ENCODE measurements at regions not wholly inside any gene's neighbourhood (a gene's known extent, or its start where the extent isn't known, plus 50 kb on each side); places are given as distances from the start of the nearest gene placed in this dataset.

- Histone ChIP-seq H3K4me2 (ENCODE audit: low read length) (no peak overlapping the region), H3K9me2 (ENCODE audit: insufficient read depth) (no peaks in the 10 kb centered on the region), H3K9me3 (ENCODE audit: control insufficient read depth in 1 of 2, insufficient read depth in 1 of 2, low read depth in 1 of 2, low read length in 2 of 2) (no peaks in the 10 kb centered on the region), H3K36me3 (ENCODE audit: control insufficient read depth in 1 of 2, insufficient read depth in 2 of 2, low read length in 2 of 2) (no peaks in the 10 kb centered on the region), H3K4me3 (replicated peaks in 1 of 2; ENCODE audit: low read depth in 1 of 2, low read length in 2 of 2) (no peak overlapping the region), H3K27ac (ENCODE audit: low read depth, low read length) (no peak overlapping the region), H3K27me3 (ENCODE audit: insufficient read depth, low read length) (peaks cover 45% of the 10 kb centered on the region), H2AFZ (ENCODE audit: low read depth, low read length, poor library complexity, severe bottlenecking) (no peak overlapping the region), H4K20me1 (ENCODE audit: insufficient read depth) (no peaks in the 10 kb centered on the region), H3K79me2 (ENCODE audit: insufficient read depth, low read length) (no peaks in the 10 kb centered on the region), H3K4me1 (ENCODE audit: control insufficient read depth in 1 of 2, insufficient read depth in 2 of 2, low read length in 2 of 2) (no peaks in the 10 kb centered on the region), H3K9ac (ENCODE audit: low read length) (no peak overlapping the region)
- TF ChIP-seq CBX3 (IDR thresholded peaks at IDR 0.05; ENCODE audit: low read depth) (no peak), SRF (IDR thresholded peaks at IDR 0.05; ENCODE audit: low read depth) (no peak), EZH2phosphoT487 (IDR thresholded peaks at IDR 0.05; ENCODE audit: borderline replicate concordance) (no peak), ZNF274 (IDR thresholded peaks at IDR 0.05; ENCODE audit: low read depth, low read length) (no peak), ATF3 (IDR thresholded peaks at IDR 0.05) (no peak), EGR1 (IDR thresholded peaks at IDR 0.05; ENCODE audit: low read depth) (no peak), YY1 (IDR thresholded peaks at IDR 0.05; ENCODE audit: extremely low read depth, insufficient replicate concordance, low read depth, low read length) (no peak), FOSL1 (IDR thresholded peaks at IDR 0.05; ENCODE audit: low read depth) (no peak), SIN3A (IDR thresholded peaks at IDR 0.05; ENCODE audit: low read depth) (no peak), CEBPB (IDR thresholded peaks at IDR 0.05; ENCODE audit: low read depth) (no peak)
- TF ChIP-seq, protein P1, sequence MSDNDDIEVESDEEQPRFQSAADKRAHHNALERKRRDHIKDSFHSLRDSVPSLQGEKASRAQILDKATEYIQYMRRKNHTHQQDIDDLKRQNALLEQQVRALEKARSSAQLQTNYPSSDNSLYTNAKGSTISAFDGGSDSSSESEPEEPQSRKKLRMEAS (IDR thresholded peaks at IDR 0.05): no peak
- TF ChIP-seq, protein P2, sequence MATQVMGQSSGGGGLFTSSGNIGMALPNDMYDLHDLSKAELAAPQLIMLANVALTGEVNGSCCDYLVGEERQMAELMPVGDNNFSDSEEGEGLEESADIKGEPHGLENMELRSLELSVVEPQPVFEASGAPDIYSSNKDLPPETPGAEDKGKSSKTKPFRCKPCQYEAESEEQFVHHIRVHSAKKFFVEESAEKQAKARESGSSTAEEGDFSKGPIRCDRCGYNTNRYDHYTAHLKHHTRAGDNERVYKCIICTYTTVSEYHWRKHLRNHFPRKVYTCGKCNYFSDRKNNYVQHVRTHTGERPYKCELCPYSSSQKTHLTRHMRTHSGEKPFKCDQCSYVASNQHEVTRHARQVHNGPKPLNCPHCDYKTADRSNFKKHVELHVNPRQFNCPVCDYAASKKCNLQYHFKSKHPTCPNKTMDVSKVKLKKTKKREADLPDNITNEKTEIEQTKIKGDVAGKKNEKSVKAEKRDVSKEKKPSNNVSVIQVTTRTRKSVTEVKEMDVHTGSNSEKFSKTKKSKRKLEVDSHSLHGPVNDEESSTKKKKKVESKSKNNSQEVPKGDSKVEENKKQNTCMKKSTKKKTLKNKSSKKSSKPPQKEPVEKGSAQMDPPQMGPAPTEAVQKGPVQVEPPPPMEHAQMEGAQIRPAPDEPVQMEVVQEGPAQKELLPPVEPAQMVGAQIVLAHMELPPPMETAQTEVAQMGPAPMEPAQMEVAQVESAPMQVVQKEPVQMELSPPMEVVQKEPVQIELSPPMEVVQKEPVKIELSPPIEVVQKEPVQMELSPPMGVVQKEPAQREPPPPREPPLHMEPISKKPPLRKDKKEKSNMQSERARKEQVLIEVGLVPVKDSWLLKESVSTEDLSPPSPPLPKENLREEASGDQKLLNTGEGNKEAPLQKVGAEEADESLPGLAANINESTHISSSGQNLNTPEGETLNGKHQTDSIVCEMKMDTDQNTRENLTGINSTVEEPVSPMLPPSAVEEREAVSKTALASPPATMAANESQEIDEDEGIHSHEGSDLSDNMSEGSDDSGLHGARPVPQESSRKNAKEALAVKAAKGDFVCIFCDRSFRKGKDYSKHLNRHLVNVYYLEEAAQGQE (IDR thresholded peaks at IDR 0.05; ENCODE audit: low read depth): no peak
- ChIA-PET CTCF (no interaction called here), POLR2A (no interaction called here), RAD21 (ENCODE audit: low non-redundant PET in 1 of 2, low total read pairs in 2 of 2, uncharacterized antibody in 2 of 2, unreplicated experiment in 2 of 2) (no interaction called here)
- BruUV-seq (replicated peaks): no TSS peak
- DNase-seq (ENCODE audit: low read depth, low spot score): no peak
- intact Hi-C loops (cut with micrococcal nuclease): no loop called here
- no peak for ATAC-seq
Measured at GRCh38 chr9:89980600-89980999, 375.8 kb downstream of the GADD45G start.
